HG02759 (cell line): ENCODE measurements at regions not wholly inside any gene's neighbourhood (a gene's known extent, or its start where the extent isn't known, plus 50 kb on each side); places are given as distances from the start of the nearest gene placed in this dataset.

Source experiments
- ATAC-seq: cut with Tn5 transposase; IDR thresholded peaks from one replicate; pipeline ENCODE4 v1.9.1; 2021; ENCODE audit warnings: mild to moderate bottlenecking, moderate library complexity; ENCODE audit not compliant: unreplicated experiment

- no peak for ATAC-seq
Measured at GRCh38 chr2:236863729-236864126, 222.0 kb upstream of the COPS8 start.

DNA sequence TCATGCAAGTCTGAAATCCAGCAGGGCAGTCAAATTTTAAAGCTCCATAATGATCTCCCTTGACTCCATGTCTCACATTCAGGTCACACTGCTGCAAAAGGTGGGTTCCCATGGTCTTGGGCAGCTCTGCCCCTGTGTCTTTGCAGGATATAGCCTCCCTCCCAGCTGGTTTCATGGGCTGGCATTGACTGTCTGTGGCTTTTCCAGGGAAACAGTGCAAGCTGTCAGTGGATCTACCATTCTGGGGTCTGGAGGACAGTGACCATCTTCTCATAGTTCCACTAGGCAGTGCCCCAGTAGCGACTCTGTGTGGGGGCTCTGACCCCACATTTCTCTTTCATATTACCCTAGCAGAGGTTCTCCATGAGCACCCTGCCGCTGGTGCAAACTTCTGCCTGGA lies 220.6 kb upstream of the COPS8 start:
- no peak for ATAC-seq

DNA sequence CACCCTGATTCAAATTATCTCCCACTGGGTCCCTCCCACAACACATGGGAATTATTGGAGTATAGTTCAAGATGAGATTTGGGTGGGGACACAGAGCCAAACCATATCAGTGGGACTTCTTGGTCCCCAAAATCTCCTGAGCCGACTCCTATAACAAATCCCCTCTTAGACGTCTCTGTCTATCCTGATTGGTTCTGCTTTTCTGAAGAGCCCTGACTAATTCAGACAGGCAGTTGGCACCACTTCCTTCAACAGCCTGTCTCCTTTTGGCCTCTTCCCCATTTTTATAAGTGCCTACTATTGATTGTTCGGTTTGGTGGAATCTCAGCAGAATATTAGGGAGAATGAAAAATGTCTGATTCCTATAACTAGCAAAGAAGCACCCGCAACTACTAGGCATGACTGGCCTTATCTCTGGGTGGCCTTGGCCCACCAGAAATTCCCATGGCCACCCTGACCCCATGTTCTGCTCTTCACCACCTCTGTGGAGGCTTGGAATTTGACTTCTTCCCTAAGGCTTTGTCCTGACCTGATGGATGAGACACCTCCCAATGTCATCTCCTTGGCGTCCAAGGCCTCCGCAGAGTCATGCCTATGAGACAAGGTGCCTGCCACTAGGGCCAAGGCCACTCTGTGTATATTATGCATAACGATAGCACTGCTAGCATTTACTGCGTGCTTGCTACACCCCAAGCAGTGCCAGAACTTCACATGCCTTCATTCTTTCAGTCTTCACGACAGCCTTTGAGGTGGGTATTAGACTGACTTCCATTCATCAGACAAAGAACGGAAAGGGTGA lies 218.9 kb upstream of the COPS8 start:
- ATAC-seq: no peak

DNA sequence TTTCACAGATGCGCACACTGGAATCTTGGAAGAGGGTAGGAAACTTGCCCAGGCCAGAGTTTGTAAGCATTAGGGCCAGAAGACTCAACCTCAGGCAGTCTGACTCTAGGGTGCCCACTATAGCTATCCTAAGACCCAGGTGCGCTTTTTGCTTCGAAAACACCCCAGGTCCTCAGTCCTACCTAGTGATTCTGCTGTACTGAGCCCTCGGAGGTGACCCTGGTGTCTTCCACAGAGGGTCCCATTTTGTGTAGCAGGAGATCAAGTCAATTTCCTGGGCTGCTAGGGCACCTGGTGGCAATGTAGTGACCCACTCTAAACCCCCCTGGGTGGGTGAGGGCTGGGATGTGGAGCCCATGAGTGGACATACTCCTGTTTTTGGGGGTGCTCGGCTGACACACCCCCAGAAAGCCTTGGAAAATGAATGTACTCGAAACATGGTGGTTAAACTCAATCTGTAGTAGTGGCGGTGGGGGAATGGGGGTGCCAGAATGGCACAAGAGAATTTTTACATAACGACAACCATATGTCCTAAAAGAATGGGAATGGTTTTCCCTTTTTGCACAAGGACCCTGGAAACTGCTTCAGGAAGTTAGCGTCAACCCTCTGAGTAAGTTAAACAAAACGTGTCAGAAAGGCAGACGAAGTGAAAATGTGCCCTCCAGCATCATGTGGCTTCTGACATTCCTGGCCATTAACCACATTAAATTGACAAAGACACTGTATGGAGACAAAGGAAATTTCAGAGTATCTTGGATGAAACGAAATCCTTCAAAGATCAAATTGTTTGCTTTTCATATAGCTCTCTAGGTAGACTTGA lies 218.0 kb upstream of the COPS8 start:
- no peak for ATAC-seq

DNA sequence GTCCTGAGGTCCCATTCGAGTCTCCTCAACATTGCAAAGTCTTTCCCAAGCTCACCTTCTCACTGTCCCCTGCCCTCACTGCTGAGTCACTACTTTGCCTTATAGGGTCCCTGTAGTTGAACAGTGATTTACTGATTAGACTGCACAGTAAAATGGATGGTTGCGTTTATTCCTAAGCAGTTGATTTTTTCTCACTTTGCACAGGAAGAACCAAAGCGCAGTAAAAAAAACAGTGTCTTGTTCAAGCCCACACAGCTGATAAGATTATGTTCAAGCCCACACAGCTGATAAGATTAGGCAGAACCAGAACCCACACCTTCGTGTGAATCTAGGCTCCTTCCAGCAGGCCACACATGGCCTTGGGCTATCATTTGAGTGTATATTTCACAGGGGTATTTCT lies 215.3 kb upstream of the COPS8 start:
- no peak for ATAC-seq

- ATAC-seq: no peak
Measured at GRCh38 chr2:236871500-236872001, 214.1 kb upstream of the COPS8 start.

DNA sequence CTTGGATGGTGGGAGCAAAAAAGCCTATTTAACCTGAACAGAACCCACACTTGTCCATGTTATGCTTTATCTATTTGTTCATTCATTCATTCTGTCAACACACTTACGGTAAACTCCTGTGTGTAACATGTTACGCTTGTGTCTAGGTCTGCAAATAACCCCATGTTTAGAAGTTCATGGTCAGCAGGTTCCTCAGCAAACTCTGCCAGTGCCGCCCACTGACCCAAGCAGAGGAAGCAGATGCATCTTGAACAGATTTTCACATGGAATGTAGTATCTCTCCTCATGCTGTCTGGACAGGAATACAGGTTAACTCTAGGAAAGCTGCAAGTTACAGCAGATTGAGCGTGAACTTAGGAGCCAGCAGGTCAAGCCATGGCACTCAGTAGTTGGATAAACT lies 213.7 kb upstream of the COPS8 start:
- no peak for ATAC-seq

DNA sequence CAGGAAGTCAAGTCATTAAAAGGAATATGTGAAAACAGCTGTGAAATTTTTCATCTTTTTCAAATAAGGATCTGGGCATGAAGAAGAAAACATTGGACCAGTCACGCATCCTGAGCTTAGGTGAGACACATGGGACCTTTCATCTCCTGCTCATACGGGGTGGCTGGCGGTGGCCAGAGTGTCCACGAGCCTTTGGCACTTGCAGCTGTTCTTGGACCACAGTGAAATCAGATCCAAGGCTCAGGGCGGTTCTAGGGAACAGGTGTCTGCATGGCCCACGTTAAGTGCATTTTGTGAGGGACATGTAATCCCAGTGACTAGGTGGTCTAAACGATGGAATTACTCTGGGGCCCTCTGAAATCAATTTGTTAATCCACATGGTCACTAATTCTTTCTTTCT lies 212.7 kb upstream of the COPS8 start:
- no peak for ATAC-seq

GRCh38 chr2:236873636-236874035 lies 212.1 kb upstream of the COPS8 start:
- ATAC-seq: no peak

DNA sequence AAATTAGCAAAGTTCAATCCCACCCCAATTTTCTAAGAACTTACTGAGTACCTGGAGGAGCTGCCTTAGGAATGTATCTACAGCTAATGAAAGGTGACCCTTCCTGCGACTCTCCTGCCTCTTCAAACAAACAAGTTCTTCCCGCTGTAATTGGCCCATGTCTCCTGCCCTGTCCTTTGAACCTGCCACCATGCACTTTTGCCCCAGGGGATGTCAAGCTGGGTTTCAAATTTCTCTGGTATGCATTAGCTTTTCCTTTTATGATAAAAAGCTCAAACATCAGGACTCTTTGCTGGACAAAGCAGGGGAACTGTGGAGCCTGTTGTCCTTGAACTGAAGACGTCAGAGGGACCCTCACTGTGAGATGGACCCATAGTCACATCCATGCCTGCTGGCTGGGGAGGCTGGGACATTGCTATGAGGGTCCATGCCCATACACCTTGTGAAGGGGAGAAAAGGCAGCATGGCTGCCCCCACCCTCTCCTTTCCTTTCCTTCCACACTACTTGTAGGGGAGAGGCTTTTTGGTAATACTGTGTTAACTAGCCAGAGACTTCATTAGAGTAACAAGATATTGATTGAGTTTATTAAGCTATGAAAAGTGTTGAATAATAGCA lies 210.7 kb upstream of the COPS8 start:
- no peak for ATAC-seq

GRCh38 chr2:236875906-236876505 lies 209.7 kb upstream of the COPS8 start:
- no peak for ATAC-seq

- no peak for ATAC-seq
Measured at GRCh38 chr2:236876642-236877041, 209.0 kb upstream of the COPS8 start.

DNA sequence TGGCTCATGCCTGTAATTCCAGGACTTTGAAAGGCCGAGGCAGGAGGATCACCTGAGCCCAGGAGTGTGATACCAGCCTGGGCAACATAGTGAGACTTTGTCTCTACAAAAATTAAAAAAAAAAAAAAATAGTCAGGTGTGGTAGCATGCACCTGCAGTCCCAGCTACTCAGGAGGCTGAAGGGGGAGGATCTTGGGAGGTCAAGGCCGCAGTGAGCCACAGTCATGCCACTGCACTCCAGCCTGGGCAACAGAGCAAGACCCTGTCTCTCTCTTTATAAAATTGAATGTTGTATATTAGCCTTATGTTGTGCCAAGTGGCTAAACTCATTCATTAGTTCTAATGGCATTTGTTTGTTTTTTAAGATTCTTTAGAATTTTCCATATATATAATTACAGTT lies 207.7 kb upstream of the COPS8 start:
- no peak for ATAC-seq

GRCh38 chr2:236879416-236879963 lies 206.2 kb upstream of the COPS8 start:
- no peak for ATAC-seq

DNA sequence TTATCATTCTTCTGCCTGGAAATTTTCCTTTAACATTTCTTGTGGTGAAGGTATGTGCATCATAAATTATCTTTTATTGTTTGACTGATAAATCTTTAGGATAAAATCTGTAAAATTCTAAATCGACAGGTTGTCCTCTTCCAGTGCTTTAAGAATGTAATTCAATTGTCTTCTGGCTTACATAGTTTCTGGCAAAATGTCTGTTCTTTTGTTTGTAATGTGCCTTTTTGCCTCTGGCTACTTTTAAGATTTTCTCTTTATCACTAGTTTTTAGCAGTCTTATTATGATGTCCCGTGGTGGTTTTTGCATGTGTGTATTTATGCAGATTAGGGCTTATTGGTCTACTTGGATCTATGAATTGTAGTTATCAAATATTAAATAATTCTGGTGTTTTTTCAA lies 203.6 kb upstream of the COPS8 start:
- no peak for ATAC-seq

DNA sequence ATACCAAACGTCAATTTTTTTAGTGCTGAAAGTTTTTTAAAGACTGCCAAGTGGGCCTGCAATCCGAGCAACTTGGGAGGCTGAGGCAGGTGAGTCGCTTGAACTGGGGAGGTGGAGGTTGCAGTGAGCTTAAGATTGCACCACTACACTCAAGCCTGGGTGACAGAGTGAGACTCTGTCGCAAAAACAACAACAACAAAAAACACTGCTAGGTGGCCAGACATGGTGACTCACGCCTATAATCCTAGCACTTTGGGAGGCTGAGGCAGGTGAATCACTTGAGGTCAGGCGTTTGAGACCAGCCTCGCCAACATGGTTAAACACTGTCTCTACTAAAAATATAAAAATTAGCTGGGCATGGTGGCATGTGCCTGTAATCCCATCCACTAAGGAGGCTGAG lies 202.8 kb upstream of the COPS8 start:
- ATAC-seq: no peak

DNA sequence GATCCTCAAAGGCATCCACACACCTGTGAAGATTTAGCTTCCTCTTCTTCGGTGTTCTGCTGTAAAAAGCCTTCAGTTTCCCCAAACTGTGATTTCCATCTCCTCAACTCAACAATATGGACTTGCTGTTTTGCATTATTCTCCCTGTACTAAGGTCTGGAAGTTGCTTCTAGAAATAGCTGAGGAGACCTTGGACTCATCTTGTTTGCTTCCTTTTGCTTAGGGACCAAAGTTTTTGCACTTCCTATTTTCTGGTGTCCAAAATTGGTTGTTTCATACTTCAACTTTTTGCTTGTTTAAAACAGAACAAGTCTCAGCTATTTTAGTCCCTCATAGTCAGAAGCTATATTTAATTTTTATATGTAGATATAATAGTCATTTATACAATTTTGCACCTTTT lies 201.9 kb upstream of the COPS8 start:
- no peak for ATAC-seq

GRCh38 chr2:236884569-236885175 lies 201.0 kb upstream of the COPS8 start:
- no peak for ATAC-seq

- ATAC-seq: no peak
Measured at GRCh38 chr2:236886456-236886855, 199.2 kb upstream of the COPS8 start.

DNA sequence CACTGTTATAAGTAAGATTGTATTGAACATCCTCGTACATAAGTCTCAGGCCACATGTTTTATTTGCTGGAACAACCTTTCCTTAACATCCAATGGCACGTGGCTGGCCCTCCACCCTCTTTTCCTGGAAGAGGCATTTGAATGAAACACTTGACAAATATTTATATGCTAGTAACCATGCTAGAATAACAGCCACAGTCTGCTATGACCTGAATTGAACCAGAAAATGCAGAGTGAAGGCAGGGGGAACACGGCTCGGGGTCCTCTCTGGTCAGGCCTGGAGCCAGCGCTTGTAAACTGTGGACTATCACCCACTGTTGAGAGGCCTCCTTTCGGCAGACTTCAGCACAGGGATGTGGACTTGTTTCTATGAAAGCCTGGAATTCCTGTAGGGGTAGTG lies 198.2 kb upstream of the COPS8 start:
- ATAC-seq: no peak
